Renal cortical epithelial cell (primary cell): ENCODE measurements at regions not wholly inside any gene's neighbourhood (a gene's known extent, or its start where the extent isn't known, plus 50 kb on each side); places are given as distances from the start of the nearest gene placed in this dataset.

Source experiments
- DNase-seq: peaks from one replicate; pipeline ENCODE4 v3.0.0-alpha.2; 2011; ENCODE audit warnings: low read depth

GRCh38 chr12:69129564-69129963 is 109.8 kb upstream of the CPSF6 start:
- peak; percentile 66 for DNase-seq

GRCh38 chr12:69130064-69130463 is 109.3 kb upstream of the CPSF6 start:
- DNase-seq = peak; percentile 51

GRCh38 chr12:69131077-69131476 is 108.3 kb upstream of the CPSF6 start:
- no peak for DNase-seq

- no peak for DNase-seq
Measured at GRCh38 chr12:69136931-69137613, 102.3 kb upstream of the CPSF6 start.

- DNase-seq = no peak
Measured at GRCh38 chr12:69141074-69141473, 98.3 kb upstream of the CPSF6 start.

GRCh38 chr12:69149270-69149669 is 90.1 kb upstream of the CPSF6 start:
- DNase-seq = no peak

- peak; percentile 29 for DNase-seq
Measured at GRCh38 chr12:69150083-69150795, 89.1 kb upstream of the CPSF6 start.

GRCh38 chr12:69150796-69151127 is 88.6 kb upstream of the CPSF6 start:
- DNase-seq = peak; percentile 29

- DNase-seq = no peak
Measured at GRCh38 chr12:69151254-69151764, 88.1 kb upstream of the CPSF6 start.

GRCh38 chr12:69154585-69155363 is 84.6 kb upstream of the CPSF6 start:
- DNase-seq = peak; percentile 40

- DNase-seq = peak; percentile 79
Measured at GRCh38 chr12:69157023-69157655, 82.2 kb upstream of the CPSF6 start.

- peak; percentile 21 for DNase-seq
Measured at GRCh38 chr12:69161829-69162228, 77.5 kb upstream of the CPSF6 start.

GRCh38 chr12:69163681-69164362 is 75.5 kb upstream of the CPSF6 start:
- DNase-seq = no peak

- no peak for DNase-seq
Measured at GRCh38 chr12:69167648-69168165, 71.7 kb upstream of the CPSF6 start.

- DNase-seq = no peak
Measured at GRCh38 chr12:69168363-69168762, 71.0 kb upstream of the CPSF6 start.

- no peak for DNase-seq
Measured at GRCh38 chr12:69168828-69169227, 70.5 kb upstream of the CPSF6 start.

GRCh38 chr12:69170293-69170692 is 69.1 kb upstream of the CPSF6 start:
- no peak for DNase-seq

- DNase-seq = no peak
Measured at GRCh38 chr12:69171881-69172280, 67.5 kb upstream of the CPSF6 start.

- no peak for DNase-seq
Measured at GRCh38 chr12:69172491-69172890, 66.9 kb upstream of the CPSF6 start.

- no peak for DNase-seq
Measured at GRCh38 chr12:69173368-69173767, 66.0 kb upstream of the CPSF6 start.

GRCh38 chr12:69179786-69180185 is 59.6 kb upstream of the CPSF6 start:
- DNase-seq = no peak
